Islet of Langerhans (tissue), 1 donor: ENCODE measurements at regions not wholly inside any gene's neighbourhood (a gene's known extent, or its start where the extent isn't known, plus 50 kb on each side); places are given as distances from the start of the nearest gene placed in this dataset.

Experiments used
- FAIRE-seq: peaks from one replicate; lab custom pipeline; 2011; peaks lifted over from hg19 to GRCh38; lab: Jason Lieb, UNC

GRCh38 chr15:47378527-47378926 is 338.8 kb upstream of the SEMA6D start:
- no peak for FAIRE-seq

GRCh38 chr15:47383102-47383501 is 334.2 kb upstream of the SEMA6D start:
- FAIRE-seq = no peak

GRCh38 chr15:47383801-47384200 is 333.5 kb upstream of the SEMA6D start:
- no peak for FAIRE-seq

GRCh38 chr15:47384341-47384740 is 333.0 kb upstream of the SEMA6D start:
- no peak for FAIRE-seq

GRCh38 chr15:47384776-47385175 is 332.5 kb upstream of the SEMA6D start:
- FAIRE-seq = peak; percentile 91

GRCh38 chr15:47386459-47386858 is 330.8 kb upstream of the SEMA6D start:
- no peak for FAIRE-seq

GRCh38 chr15:47388299-47388698 is 329.0 kb upstream of the SEMA6D start:
- FAIRE-seq = no peak

GRCh38 chr15:47390208-47390765 is 327.0 kb upstream of the SEMA6D start:
- no peak for FAIRE-seq

GRCh38 chr15:47394286-47394809 is 323.0 kb upstream of the SEMA6D start:
- FAIRE-seq = no peak

GRCh38 chr15:47395076-47395475 is 322.2 kb upstream of the SEMA6D start:
- no peak for FAIRE-seq

- no peak for FAIRE-seq
These were observed 319.6 kb upstream of the SEMA6D start for GRCh38 chr15:47397655-47398054.

GRCh38 chr15:47398132-47398531 is 319.2 kb upstream of the SEMA6D start:
- FAIRE-seq = no peak

- FAIRE-seq = no peak
These were observed 318.7 kb upstream of the SEMA6D start for GRCh38 chr15:47398594-47398993.

- FAIRE-seq = no peak
These were observed 318.2 kb upstream of the SEMA6D start for GRCh38 chr15:47399100-47399499.

GRCh38 chr15:47400603-47401002 is 316.7 kb upstream of the SEMA6D start:
- no peak for FAIRE-seq

GRCh38 chr15:47401427-47401826 is 315.9 kb upstream of the SEMA6D start:
- peak; percentile 9 for FAIRE-seq

- FAIRE-seq = no peak
These were observed 314.5 kb upstream of the SEMA6D start for GRCh38 chr15:47402829-47403228.

- no peak for FAIRE-seq
These were observed 312.4 kb upstream of the SEMA6D start for GRCh38 chr15:47404877-47405276.

- no peak for FAIRE-seq
These were observed 311.7 kb upstream of the SEMA6D start for GRCh38 chr15:47405365-47406162.

GRCh38 chr15:47407692-47408091 is 309.6 kb upstream of the SEMA6D start:
- FAIRE-seq = no peak

- no peak for FAIRE-seq
These were observed 308.3 kb upstream of the SEMA6D start for GRCh38 chr15:47409038-47409437.

- no peak for FAIRE-seq
These were observed 307.7 kb upstream of the SEMA6D start for GRCh38 chr15:47409600-47409999.

- no peak for FAIRE-seq
These were observed 307.1 kb upstream of the SEMA6D start for GRCh38 chr15:47410247-47410646.

GRCh38 chr15:47411733-47412132 is 305.6 kb upstream of the SEMA6D start:
- FAIRE-seq = no peak
